ENCODE measurements at regions not wholly inside any gene's neighbourhood (a gene's known extent, or its start where the extent isn't known, plus 50 kb on each side); places are given as distances from the start of the nearest gene placed in this dataset.

GRCh38 chr3:78148986-78149717, 1109.3 kb downstream of the ROBO2 start:
- Histone ChIP-seq H3K27me3 (ENCODE audit: insufficient read depth, low read length) (no peaks in the 10 kb centered on the region), H3K23ac (ENCODE audit: insufficient read length, low read depth, low read length) (no peak overlapping the region), H3K56ac (ENCODE audit: insufficient read length, low read depth, low read length) (no peak overlapping the region), H4K20me1 (ENCODE audit: control insufficient read depth, insufficient read depth, insufficient read length) (no peaks in the 10 kb centered on the region), H3K4me2 (ENCODE audit: insufficient read depth, insufficient read length, low read length) (no peak overlapping the region), H3K79me2 (ENCODE audit: insufficient read depth, low read length) (no peaks in the 10 kb centered on the region), H2BK20ac (ENCODE audit: low read depth, low read length, poor library complexity, severe bottlenecking) (no peak overlapping the region), H2BK15ac (ENCODE audit: low read depth, low read length) (no peak overlapping the region), H3K9ac (ENCODE audit: extremely low read depth, insufficient read length, low read length) (no peak overlapping the region), H3K23me2 (ENCODE audit: insufficient read length, low read depth, low read length, poor library complexity, severe bottlenecking) (no peaks in the 10 kb centered on the region), H4K91ac (ENCODE audit: insufficient read length, low read depth, low read length) (no peak overlapping the region), H2BK5ac (ENCODE audit: insufficient read length, low read length) (no peak overlapping the region), H3T11ph (ENCODE audit: low read length) (no peak overlapping the region), H3K14ac (ENCODE audit: insufficient read depth, low read length) (no peak overlapping the region), H3K18ac (ENCODE audit: insufficient read length, low read depth, low read length) (no peak overlapping the region), H2AFZ (ENCODE audit: low read length) (no peak overlapping the region), H4K5ac (ENCODE audit: insufficient read length, low read depth, low read length) (no peak overlapping the region), H3K9me3 (ENCODE audit: control insufficient read depth, low read depth, low read length) (no peaks in the 10 kb centered on the region), H2BK120ac (ENCODE audit: low read depth, low read length, poor library complexity, severe bottlenecking) (no peak overlapping the region), H3K27ac (ENCODE audit: insufficient read length, low read depth, low read length) (no peak overlapping the region), H3K4ac (ENCODE audit: low read depth, low read length) (no peak overlapping the region), H4K8ac (replicated peaks; ENCODE audit: insufficient read length, low read depth, low read length) (no peak overlapping the region), H3K79me1 (ENCODE audit: insufficient read depth, low read depth, low read length, poor library complexity, severe bottlenecking) (no peaks in the 10 kb centered on the region), H3K4me1 (ENCODE audit: insufficient read depth, low read length) (no peaks in the 10 kb centered on the region), H2AK5ac (ENCODE audit: insufficient read length, low read length) (no peak overlapping the region), H2BK12ac (ENCODE audit: insufficient read length, low read depth, low read length) (no peak overlapping the region)
- no peak for DNase-seq
- H3K4me3 Mint-ChIP-seq: no peak overlapping the region
- no peaks in the 10 kb centered on the region for H3K4me1 Mint-ChIP-seq
- TF ChIP-seq CTCF (conservative IDR thresholded peaks at IDR 0.05): no peak
- peaks cover 0 to 6% (median 0%) of the 10 kb centered on the region in 3 experiments; a peak in 4 of 7 replicates for H3K36me3 Mint-ChIP-seq (ENCODE audit: insufficient read depth in 1 of 3, low read depth in 3 of 3)
- H3K27me3 Mint-ChIP-seq (ENCODE audit: low read depth): no peaks in the 10 kb centered on the region
- H3K9me3 Mint-ChIP-seq: peaks cover 0 to 4% of the 10 kb centered on the region in 2 experiments; a peak in 2 of 5 replicates
- H3K27ac Mint-ChIP-seq: no peak overlapping the region
- WGBS (ENCODE audit: extremely low coverage, insufficient read length, low lambda C conversion rate): no CpG with 5 or more reads among the region's 2 CpGs
